IMR-90 (cell line): ENCODE measurements at regions not wholly inside any gene's neighbourhood (a gene's known extent, or its start where the extent isn't known, plus 50 kb on each side); places are given as distances from the start of the nearest gene placed in this dataset.

Experiments used
- ATAC-seq: fragments of 200-7000 bp; cut with Tn5 transposase; 2 replicates; pipeline ENCODE4 v1.9.1; 2020; ENCODE audit warnings: low read depth, mild to moderate bottlenecking, moderate library complexity
- BruUV-seq: library from RNA; stranded (reverse); fragments of 400-500 nt; replicated peaks from 2 replicates; lab custom pipeline; 2021; lab: Mats Ljungman, UMichigan
- CTCF ChIA-PET: fragments of 300-600 bp; formaldehyde crosslinking; extraction: SDS; loops from one replicate; lab custom pipeline; 2021; ENCODE audit warnings: antibody characterized with exemption; lab: Yijun Ruan, JAX
- POLR2A ChIA-PET: fragments of 300-600 bp; sonication (Branson Sonifier 250); formaldehyde crosslinking; loops from one replicate; lab custom pipeline; 2022; ENCODE audit warnings: antibody characterized with exemption; ENCODE audit not compliant: unreplicated experiment; lab: Charles Lee
- DNase-seq: peaks from one replicate; pipeline ENCODE4 v3.0.0; 2013
- H2AFZ ChIP-seq: replicated peaks from 2 replicates; pipeline ENCODE3; 2013; ENCODE audit warnings: low read length, mild to moderate bottlenecking; ENCODE audit not compliant: poor library complexity
- H2AK5ac ChIP-seq: 2 replicates; pipeline ENCODE4 v1.6.1; 2013; ENCODE audit warnings: low read depth, low read length, inconsistent platforms
- H2AK9ac ChIP-seq: replicated peaks from 2 replicates; pipeline ENCODE3; 2013; ENCODE audit warnings: mild to moderate bottlenecking, low read depth, low read length, moderate library complexity; ENCODE audit not compliant: poor library complexity
- H2BK120ac ChIP-seq: 2 replicates; pipeline ENCODE4 v1.6.1; 2013; ENCODE audit warnings: low read depth, low read length, inconsistent platforms
- H2BK15ac ChIP-seq: 3 replicates; pipeline ENCODE4 v1.6.1; 2013; ENCODE audit warnings: low read depth, low read length, inconsistent platforms
- H2BK20ac ChIP-seq: 2 replicates; pipeline ENCODE4 v1.6.1; 2013; ENCODE audit warnings: low read depth, mild to moderate bottlenecking, inconsistent platforms, low read length, moderate library complexity
- H2BK5ac ChIP-seq: 2 replicates; pipeline ENCODE4 v1.6.1; 2013; ENCODE audit warnings: mild to moderate bottlenecking, low read depth, low read length, inconsistent platforms; ENCODE audit not compliant: poor library complexity, severe bottlenecking
- H3K14ac ChIP-seq: replicated peaks from 2 replicates; pipeline ENCODE4 v1.6.1; 2013; ENCODE audit warnings: low read depth, low read length, inconsistent platforms
- H3K18ac ChIP-seq: 2 replicates; pipeline ENCODE4 v1.6.1; 2013; ENCODE audit warnings: low read depth, low read length, control low read depth
- H3K23ac ChIP-seq: 2 replicates; pipeline ENCODE4 v1.6.1; 2013; ENCODE audit warnings: low read depth, low read length, inconsistent platforms
- H3K27ac ChIP-seq: 2 replicates; pipeline ENCODE4 v1.5.1; 2013; ENCODE audit warnings: mild to moderate bottlenecking, control low read depth, low read length; ENCODE audit not compliant: insufficient read depth
- H3K27me3 ChIP-seq: 2 replicates; pipeline ENCODE4 v1.6.1; 2013; ENCODE audit warnings: low read length; ENCODE audit not compliant: control insufficient read depth, insufficient read depth
- H3K36me3 ChIP-seq: 2 replicates; pipeline ENCODE4 v1.6.1; 2013; ENCODE audit warnings: low read length, mixed read lengths; ENCODE audit not compliant: control insufficient read depth, insufficient read depth
- H3K4ac ChIP-seq: 2 replicates; pipeline ENCODE4 v1.6.1; 2013; ENCODE audit warnings: low read depth, low read length, inconsistent platforms
- H3K4me1 ChIP-seq: 2 replicates; pipeline ENCODE4 v1.6.1; 2013; ENCODE audit warnings: low read length, mixed read lengths; ENCODE audit not compliant: control insufficient read depth, insufficient read depth
- H3K4me2 ChIP-seq: 2 replicates; pipeline ENCODE4 v1.6.1; 2013; ENCODE audit warnings: low read depth, mild to moderate bottlenecking, control low read depth, low read length, moderate library complexity
- H3K4me3 ChIP-seq: 2 replicates; pipeline ENCODE4 v1.5.1; 2013; ENCODE audit warnings: low read depth, mild to moderate bottlenecking, control low read depth, low read length, moderate library complexity; ENCODE audit not compliant: insufficient read depth
- H3K56ac ChIP-seq: 2 replicates; pipeline ENCODE4 v1.6.1; 2013; ENCODE audit warnings: low read length, inconsistent platforms; ENCODE audit not compliant: insufficient read depth; ENCODE audit errors: extremely low read depth
- H3K79me1 ChIP-seq, 2 experiments: 2 replicates each; pipeline ENCODE4 v1.6.1; 2013; ENCODE audit warnings: low read length in 2 of 2, inconsistent platforms in 1 of 2, low read depth in 1 of 2
- H3K9ac ChIP-seq: 2 replicates; pipeline ENCODE4 v1.6.1; 2013; ENCODE audit warnings: low read depth, low read length, control low read depth
- H3K9me1 ChIP-seq: 2 replicates; pipeline ENCODE4 v1.6.1; 2013; ENCODE audit warnings: low read length, inconsistent platforms; ENCODE audit not compliant: insufficient read depth
- H3K9me3 ChIP-seq: 2 replicates; pipeline ENCODE4 v1.6.1; 2013; ENCODE audit warnings: low read length; ENCODE audit not compliant: control insufficient read depth, insufficient read depth
- H4K20me1 ChIP-seq: 2 replicates; pipeline ENCODE4 v1.6.1; 2013; ENCODE audit warnings: low read length, inconsistent platforms; ENCODE audit not compliant: insufficient read depth
- H4K5ac ChIP-seq: 2 replicates; pipeline ENCODE4 v1.6.1; 2013; ENCODE audit warnings: mild to moderate bottlenecking, low read depth, low read length, control low read depth
- H4K8ac ChIP-seq, 2 experiments: 2 replicates each; pipeline ENCODE4 v1.6.1; 2013; ENCODE audit warnings: low read depth in 2 of 2, low read length in 2 of 2, control low read depth in 1 of 2, inconsistent platforms in 1 of 2
- H4K91ac ChIP-seq: 2 replicates; pipeline ENCODE4 v1.6.1; 2013; ENCODE audit warnings: low read depth, low read length, inconsistent platforms; ENCODE audit not compliant: insufficient read depth
- MAZ ChIP-seq: IDR thresholded peaks from 2 replicates; pipeline ENCODE4 v1.6.1; 2012; ENCODE audit warnings: low read depth, mild to moderate bottlenecking, low read length, improper control_type of control experiment, moderate library complexity, borderline replicate concordance
- MXI1 ChIP-seq: IDR thresholded peaks from 2 replicates; pipeline ENCODE4 v1.6.1; 2012; ENCODE audit warnings: low read depth, mild to moderate bottlenecking, low read length, moderate library complexity, borderline replicate concordance
- NFE2L2 ChIP-seq: fragments of 150-350 bp; IDR thresholded peaks from 2 replicates; pipeline ENCODE4 v1.6.1; 2016; ENCODE audit warnings: low read depth, mild to moderate bottlenecking, low read length
- POLR2A ChIP-seq: IDR thresholded peaks from 2 replicates; pipeline ENCODE4 v1.6.1; 2012; ENCODE audit warnings: mild to moderate bottlenecking, low read depth, low read length
- RAD21 ChIP-seq: IDR thresholded peaks from 2 replicates; pipeline ENCODE4 v1.6.1; 2012; ENCODE audit warnings: low read length, improper control_type of control experiment
- RFX5 ChIP-seq: IDR thresholded peaks from 2 replicates; pipeline ENCODE4 v1.8.0; 2012; ENCODE audit warnings: low read depth, mild to moderate bottlenecking, low read length, moderate library complexity
- WGBS, 2 experiments: methylation state at CpG; one replicate each; pipeline versions ENCODE4 v1.1.5 to v1.1.7; 2013; ENCODE audit warnings: missing lambda C conversion rate in 2 of 2; ENCODE audit not compliant: insufficient read length in 1 of 2; ENCODE audit errors: extremely low coverage in 2 of 2; 5-methylcytosine and 5-hydroxymethylcytosine counted together
- dilution Hi-C: fragments of 300-500 bp; cut with HindIII; formaldehyde crosslinking; loops from one replicate; pipeline ENCODE4 v1.14.3; 2018; ENCODE audit warnings: low sequenced_read_pairs; ENCODE audit not compliant: unreplicated experiment
- in situ Hi-C: fragments of 300-500 bp; cut with MboI; formaldehyde crosslinking; loops from 3 replicates; pipeline ENCODE4 v1.14.3; 2019; ENCODE audit warnings: low sequenced_read_pairs, inconsistent platforms, mixed read lengths
- intact Hi-C: fragments of 100-400 bp; cut with micrococcal nuclease; formaldehyde crosslinking; loops from 2 replicates; pipeline ENCODE4 v1.10.0; 2022
- TF ChIP-seq, protein P1 (sequence below): fragments of 150-350 bp; IDR thresholded peaks from 2 replicates; pipeline ENCODE4 v1.6.1; 2017; ENCODE audit warnings: mild to moderate bottlenecking, antibody characterized with exemption, low read length, low read depth
- TF ChIP-seq, protein P2 (sequence below): fragments of 150-350 bp; IDR thresholded peaks from 2 replicates; pipeline ENCODE4 v1.6.1; 2016; ENCODE audit warnings: low read depth, mild to moderate bottlenecking, low read length, moderate library complexity, borderline replicate concordance

DNA sequence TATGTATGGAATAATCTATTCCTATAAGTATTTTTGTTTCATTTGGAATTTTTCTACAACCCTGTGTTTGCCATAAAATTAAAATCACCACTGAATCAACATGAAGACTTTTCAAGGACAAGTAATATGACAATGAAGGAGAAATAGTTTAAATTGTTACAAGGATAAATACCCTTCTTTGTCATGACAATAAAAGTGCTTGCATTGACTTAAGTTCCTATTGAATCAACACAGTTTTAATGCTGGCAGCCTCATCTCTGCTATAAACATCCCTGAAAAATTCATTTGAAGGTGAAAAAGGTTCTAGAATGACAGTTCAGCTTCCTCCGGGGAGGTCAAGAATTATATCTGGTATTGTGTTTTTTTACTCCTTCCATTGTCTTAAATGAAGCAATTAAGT is 1105.1 kb upstream of the CDH9 start:
- Histone ChIP-seq H4K8ac (no peak overlapping the region), H4K91ac (no peak overlapping the region), H3K9ac (no peak overlapping the region), H3K27me3 (no peaks in the 10 kb centered on the region), H3K4me1 (no peaks in the 10 kb centered on the region), H3K27ac (no peak overlapping the region), H3K9me3 (no peaks in the 10 kb centered on the region; the same call in 1 of the 2 replicates), H3K9me1 (no peaks in the 10 kb centered on the region), H2BK15ac (no peak overlapping the region), H2AK9ac (no peak overlapping the region), H3K18ac (no peak overlapping the region), H3K79me1 (no peaks in the 10 kb centered on the region), H3K23ac (no peak overlapping the region), H4K5ac (no peak overlapping the region), H3K4me2 (no peak overlapping the region), H3K14ac (no peak overlapping the region), H2BK20ac (no peak overlapping the region), H2AFZ (no peak overlapping the region), H2AK5ac (no peak overlapping the region), H4K20me1 (no peaks in the 10 kb centered on the region), H3K4me3 (no peak overlapping the region), H2BK120ac (no peak overlapping the region), H3K36me3 (no peaks in the 10 kb centered on the region), H3K56ac (no peak overlapping the region), H2BK5ac (no peak overlapping the region), H3K4ac (no peak overlapping the region)
- ChIA-PET CTCF (no interaction called here), POLR2A (no interaction called here)
- dilution Hi-C loops (no loop called here), intact Hi-C loops (no loop called here), in situ Hi-C loops (no loop called here)
- TF ChIP-seq RFX5, result no peak
- no peak for TF ChIP-seq MXI1
- no peak for TF ChIP-seq POLR2A
- no peak for TF ChIP-seq RAD21
- TF ChIP-seq NFE2L2, result no peak
- no peak for TF ChIP-seq MAZ
- TF ChIP-seq, protein P1, sequence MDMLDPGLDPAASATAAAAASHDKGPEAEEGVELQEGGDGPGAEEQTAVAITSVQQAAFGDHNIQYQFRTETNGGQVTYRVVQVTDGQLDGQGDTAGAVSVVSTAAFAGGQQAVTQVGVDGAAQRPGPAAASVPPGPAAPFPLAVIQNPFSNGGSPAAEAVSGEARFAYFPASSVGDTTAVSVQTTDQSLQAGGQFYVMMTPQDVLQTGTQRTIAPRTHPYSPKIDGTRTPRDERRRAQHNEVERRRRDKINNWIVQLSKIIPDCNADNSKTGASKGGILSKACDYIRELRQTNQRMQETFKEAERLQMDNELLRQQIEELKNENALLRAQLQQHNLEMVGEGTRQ, result no peak
- TF ChIP-seq, protein P2, sequence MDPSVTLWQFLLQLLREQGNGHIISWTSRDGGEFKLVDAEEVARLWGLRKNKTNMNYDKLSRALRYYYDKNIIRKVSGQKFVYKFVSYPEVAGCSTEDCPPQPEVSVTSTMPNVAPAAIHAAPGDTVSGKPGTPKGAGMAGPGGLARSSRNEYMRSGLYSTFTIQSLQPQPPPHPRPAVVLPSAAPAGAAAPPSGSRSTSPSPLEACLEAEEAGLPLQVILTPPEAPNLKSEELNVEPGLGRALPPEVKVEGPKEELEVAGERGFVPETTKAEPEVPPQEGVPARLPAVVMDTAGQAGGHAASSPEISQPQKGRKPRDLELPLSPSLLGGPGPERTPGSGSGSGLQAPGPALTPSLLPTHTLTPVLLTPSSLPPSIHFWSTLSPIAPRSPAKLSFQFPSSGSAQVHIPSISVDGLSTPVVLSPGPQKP, result no peak
- DNase-seq (no peak), ATAC-seq (no peak)
- WGBS, 2 experiments, result no CpG with 5 or more reads among the region's 1 CpG
- no TSS peak for BruUV-seq
